Immature natural killer cell (primary cell): ENCODE measurements at regions not wholly inside any gene's neighbourhood (a gene's known extent, or its start where the extent isn't known, plus 50 kb on each side); places are given as distances from the start of the nearest gene placed in this dataset.

ENCODE experiments used
- DNase-seq, 3 donors: peaks; one replicate each; pipeline ENCODE4 v3.0.0; 2022; ENCODE audit warnings: mixed read lengths in 1 of 3
- H3K27ac Mint-ChIP-seq, 6 donors: one replicate each; pipeline ENCODE4 v1.8.0; 2020; ENCODE audit warnings: mixed read lengths in 6 of 6, mild to moderate bottlenecking in 5 of 6, inconsistent platforms in 4 of 6, moderate library complexity in 3 of 6
- H3K27me3 Mint-ChIP-seq, 3 donors: one replicate each; pipeline ENCODE4 v1.8.0; 2020 to 2021; ENCODE audit warnings: low read depth in 3 of 3, mild to moderate bottlenecking in 3 of 3, mixed read lengths in 3 of 3, moderate library complexity in 3 of 3, inconsistent platforms in 1 of 3
- H3K36me3 Mint-ChIP-seq, 3 donors: one replicate each; pipeline ENCODE4 v1.8.0; 2020; ENCODE audit warnings: mixed read lengths in 3 of 3, inconsistent platforms in 2 of 3, mild to moderate bottlenecking in 2 of 3
- H3K4me1 Mint-ChIP-seq, 2 donors: one replicate each; pipeline ENCODE4 v1.8.0; 2020; ENCODE audit warnings: inconsistent platforms in 2 of 2, mild to moderate bottlenecking in 2 of 2, mixed read lengths in 2 of 2, moderate library complexity in 1 of 2
- H3K4me3 Mint-ChIP-seq, 5 donors: one replicate each; pipeline ENCODE4 v1.8.0; 2020; ENCODE audit warnings: mild to moderate bottlenecking in 5 of 5, mixed read lengths in 5 of 5, inconsistent platforms in 3 of 5, moderate library complexity in 3 of 5
- H3K9me3 Mint-ChIP-seq, 6 donors: one replicate each; pipeline ENCODE4 v1.8.0; 2020; ENCODE audit warnings: mild to moderate bottlenecking in 6 of 6, mixed read lengths in 6 of 6, inconsistent platforms in 4 of 6, moderate library complexity in 3 of 6

GRCh38 chr13:44017756-44018309 is 138.1 kb downstream of the LACC1 start:
- H3K27me3 Mint-ChIP-seq: peaks cover 0 to 5% (median 2%) of the 10 kb centered on the region in 3 donors
- no peak for DNase-seq
- no peaks in the 10 kb centered on the region for H3K36me3 Mint-ChIP-seq
- no peak overlapping the region for H3K4me3 Mint-ChIP-seq
- H3K27ac Mint-ChIP-seq: no peak overlapping the region
- no peaks in the 10 kb centered on the region for H3K9me3 Mint-ChIP-seq
- H3K4me1 Mint-ChIP-seq: peaks cover 0 to 6% of the 10 kb centered on the region in 2 donors

DNA sequence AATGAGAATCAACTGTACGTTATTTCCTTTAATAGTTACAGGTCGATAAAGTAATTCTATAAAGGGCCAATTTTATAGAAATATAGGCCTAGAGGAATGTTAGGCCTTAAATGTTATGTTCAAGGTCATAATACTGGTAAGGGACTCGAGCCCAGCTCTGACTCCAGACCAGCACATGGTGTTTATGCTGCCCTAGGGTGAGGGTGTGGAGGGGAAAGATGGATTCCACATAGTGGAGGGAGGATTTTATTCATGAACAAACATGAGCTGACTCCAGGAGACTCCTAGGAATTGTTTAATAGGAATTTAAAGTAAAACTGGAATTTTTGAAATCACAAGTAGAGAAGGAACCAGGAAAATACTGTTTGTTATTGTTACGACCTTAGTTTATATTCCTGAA is 139.9 kb downstream of the LACC1 start:
- H3K4me1 Mint-ChIP-seq: peaks cover 0 to 6% of the 10 kb centered on the region in 2 donors
- no peak for DNase-seq
- H3K27me3 Mint-ChIP-seq: peaks cover 0 to 6% (median 2%) of the 10 kb centered on the region in 3 donors
- no peak overlapping the region for H3K4me3 Mint-ChIP-seq
- no peaks in the 10 kb centered on the region for H3K36me3 Mint-ChIP-seq
- no peak overlapping the region for H3K27ac Mint-ChIP-seq
- H3K9me3 Mint-ChIP-seq: no peaks in the 10 kb centered on the region

DNA sequence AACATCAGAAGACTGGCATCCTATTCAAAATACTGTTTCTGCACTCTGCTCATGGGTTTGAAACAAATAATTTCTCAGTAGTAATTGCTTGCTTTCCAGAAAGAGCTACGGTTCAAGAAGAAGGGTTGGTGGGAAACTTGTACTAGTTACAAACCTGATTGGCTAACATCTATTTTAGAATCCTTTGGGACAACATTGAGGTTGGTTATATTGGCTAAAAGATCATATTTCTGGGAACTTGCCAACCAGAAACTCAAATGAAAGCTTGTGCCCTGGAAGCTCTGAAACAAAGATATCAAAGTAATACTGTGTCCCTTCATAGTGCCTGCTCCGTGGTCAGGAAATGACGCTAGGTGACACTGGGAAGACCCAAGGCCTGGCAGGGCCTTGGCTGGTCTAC is 141.7 kb downstream of the LACC1 start:
- no peak overlapping the region for H3K27ac Mint-ChIP-seq
- H3K27me3 Mint-ChIP-seq: peaks cover 0 to 4% (median 2%) of the 10 kb centered on the region in 3 donors
- H3K36me3 Mint-ChIP-seq: no peaks in the 10 kb centered on the region
- no peak for DNase-seq
- H3K4me1 Mint-ChIP-seq: peaks cover 0 to 6% of the 10 kb centered on the region in 2 donors
- no peak overlapping the region for H3K4me3 Mint-ChIP-seq
- H3K9me3 Mint-ChIP-seq: no peaks in the 10 kb centered on the region

DNA sequence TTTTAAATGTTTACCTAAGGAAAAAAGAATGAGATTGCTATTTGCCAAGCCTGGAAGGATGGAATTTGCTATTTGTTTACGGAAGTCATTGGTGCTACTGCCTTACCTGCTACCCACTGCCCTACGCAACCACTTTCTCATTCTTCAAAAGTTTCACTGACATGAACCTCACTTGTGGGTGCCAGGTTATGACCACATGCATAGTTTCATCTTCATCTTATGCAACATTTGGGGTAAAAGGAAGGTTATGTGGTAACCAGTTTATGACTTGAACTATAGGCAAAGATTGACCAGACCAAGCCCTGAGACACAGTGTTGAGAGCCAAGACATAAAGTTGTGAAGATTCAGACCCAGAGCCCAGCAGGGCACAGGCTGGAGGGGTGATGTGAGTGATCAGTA is 142.5 kb downstream of the LACC1 start:
- peaks cover 0 to 4% (median 2%) of the 10 kb centered on the region in 3 donors for H3K27me3 Mint-ChIP-seq
- no peak overlapping the region for H3K4me3 Mint-ChIP-seq
- H3K4me1 Mint-ChIP-seq: peaks cover 0 to 6% of the 10 kb centered on the region in 2 donors
- DNase-seq: peak; percentile 2 to 14 (median 5)
- H3K27ac Mint-ChIP-seq: no peak overlapping the region
- no peaks in the 10 kb centered on the region for H3K36me3 Mint-ChIP-seq
- no peaks in the 10 kb centered on the region for H3K9me3 Mint-ChIP-seq

DNA sequence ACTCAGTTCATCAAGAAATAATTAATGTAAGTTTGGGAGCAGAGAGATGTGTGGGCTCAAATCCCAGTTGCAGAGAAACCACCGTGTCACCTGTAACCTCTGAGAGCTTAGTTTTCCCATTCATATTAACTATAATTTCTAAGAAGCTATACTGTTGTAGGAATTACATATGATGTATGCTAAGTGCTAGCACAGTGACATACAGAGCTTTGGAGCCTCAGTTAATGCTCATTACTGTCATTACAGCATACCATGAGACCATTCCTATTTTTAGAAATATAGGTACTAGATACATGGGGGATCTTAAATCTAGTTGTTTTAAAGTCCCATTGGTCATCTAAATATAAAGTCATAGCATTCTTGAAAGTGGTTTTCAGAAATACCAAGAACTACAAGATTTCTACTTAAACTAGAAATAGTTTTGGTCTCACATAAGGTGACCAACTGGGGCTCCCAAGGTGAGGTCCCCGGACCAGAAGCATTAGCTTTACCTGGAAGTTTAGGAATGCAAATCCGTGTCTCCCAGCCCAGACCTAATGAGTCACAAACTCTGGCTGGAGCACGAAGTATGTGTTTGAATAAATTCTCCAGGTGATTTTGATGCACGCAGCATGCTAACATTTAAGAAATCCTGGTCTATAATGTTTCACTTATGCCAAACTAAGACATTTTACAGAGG is 144.6 kb downstream of the LACC1 start:
- Mint-ChIP-seq H3K27me3 (peaks cover 0 to 4% (median 2%) of the 10 kb centered on the region in 3 donors), H3K36me3 (no peaks in the 10 kb centered on the region), H3K4me1 (peaks cover 0 to 5% of the 10 kb centered on the region in 2 donors), H3K27ac (no peak overlapping the region), H3K9me3 (no peaks in the 10 kb centered on the region), H3K4me3 (no peak overlapping the region)
- no peak for DNase-seq

- Mint-ChIP-seq H3K27me3 (peaks cover 0 to 4% (median 2%) of the 10 kb centered on the region in 3 donors), H3K9me3 (no peaks in the 10 kb centered on the region), H3K36me3 (no peaks in the 10 kb centered on the region), H3K4me1 (peaks cover 0 to 5% of the 10 kb centered on the region in 2 donors), H3K27ac (no peak overlapping the region), H3K4me3 (no peak overlapping the region)
- DNase-seq: no peak
These were observed 145.1 kb downstream of the LACC1 start for GRCh38 chr13:44024846-44025195.

- Mint-ChIP-seq H3K9me3 (no peaks in the 10 kb centered on the region), H3K36me3 (no peaks in the 10 kb centered on the region), H3K27me3 (peaks cover 1 to 4% (median 2%) of the 10 kb centered on the region in 3 donors)
These were observed 146.5 kb downstream of the LACC1 start for GRCh38 chr13:44026194-44026593.

DNA sequence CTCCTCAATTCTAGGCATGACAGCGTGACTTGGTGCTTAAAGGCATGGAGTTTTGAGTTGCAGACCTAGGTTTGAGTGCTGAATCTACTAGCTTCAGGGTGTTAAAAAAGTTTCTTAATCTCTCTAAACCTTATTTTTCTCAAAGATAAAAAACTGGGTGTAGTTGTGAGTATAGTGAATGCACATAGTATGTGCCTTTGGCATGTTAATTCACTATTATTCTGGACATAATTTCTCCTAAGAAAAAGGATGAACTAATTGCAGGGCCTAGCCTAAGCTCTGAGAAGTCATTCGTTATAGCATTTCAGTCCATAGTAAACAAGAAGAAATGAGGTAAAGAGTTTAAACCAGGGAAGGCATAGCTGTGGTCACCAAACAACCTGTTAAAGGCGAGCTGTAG is 149.0 kb downstream of the LACC1 start:
- H3K27ac Mint-ChIP-seq: no peak overlapping the region
- H3K4me1 Mint-ChIP-seq: no peaks in the 10 kb centered on the region
- H3K9me3 Mint-ChIP-seq: no peaks in the 10 kb centered on the region
- no peak for DNase-seq
- no peaks in the 10 kb centered on the region for H3K36me3 Mint-ChIP-seq
- no peak overlapping the region for H3K4me3 Mint-ChIP-seq
- peaks cover 0 to 4% (median 2%) of the 10 kb centered on the region in 3 donors for H3K27me3 Mint-ChIP-seq

More at GRCh38 chr13:44026194-44026593, 146.5 kb downstream of the LACC1 start:
- Mint-ChIP-seq H3K27ac (no peak overlapping the region), H3K4me3 (no peak overlapping the region), H3K4me1 (peaks cover 0 to 5% of the 10 kb centered on the region in 2 donors)
- DNase-seq: no peak

- Mint-ChIP-seq H3K4me3 (no peak overlapping the region), H3K36me3 (no peaks in the 10 kb centered on the region), H3K9me3 (peaks cover 0 to 1% (median 0%) of the 10 kb centered on the region in 6 donors), H3K27me3 (peaks cover 4 to 6% (median 4%) of the 10 kb centered on the region in 3 donors), H3K27ac (no peak overlapping the region), H3K4me1 (no peaks in the 10 kb centered on the region)
- no peak for DNase-seq
These were observed 150.9 kb downstream of the LACC1 start for GRCh38 chr13:44030615-44031014.

- Mint-ChIP-seq H3K36me3 (no peaks in the 10 kb centered on the region), H3K4me1 (no peaks in the 10 kb centered on the region), H3K4me3 (no peak overlapping the region), H3K27me3 (peaks cover 4 to 7% (median 4%) of the 10 kb centered on the region in 3 donors), H3K9me3 (peaks cover 0 to 1% (median 0%) of the 10 kb centered on the region in 6 donors), H3K27ac (no peak overlapping the region)
- no peak for DNase-seq
These were observed 151.9 kb downstream of the LACC1 start for GRCh38 chr13:44031555-44031954.

DNA sequence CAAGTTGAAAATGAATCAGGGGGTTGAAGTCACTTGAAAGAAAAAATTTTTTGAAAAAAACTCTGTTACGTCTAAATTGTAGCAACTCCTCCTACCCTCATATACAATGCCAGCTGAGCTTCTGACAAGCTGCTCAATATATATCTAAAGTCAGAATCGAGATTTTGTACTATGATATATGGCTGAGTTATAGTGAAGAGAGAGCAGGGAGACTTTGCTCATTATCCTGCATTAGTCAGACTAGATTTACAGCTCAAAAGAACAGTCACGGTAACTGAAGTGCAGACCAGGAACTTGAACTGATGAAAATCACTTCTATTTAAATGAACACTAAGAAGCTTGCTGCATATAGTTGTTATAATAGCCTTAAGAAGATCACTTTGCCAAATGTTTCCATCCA is 153.1 kb downstream of the LACC1 start:
- peaks cover 4 to 7% (median 7%) of the 10 kb centered on the region in 3 donors for H3K27me3 Mint-ChIP-seq
- no peak overlapping the region for H3K4me3 Mint-ChIP-seq

GRCh38 chr13:44035400-44035799 is 155.7 kb downstream of the LACC1 start:
- H3K36me3 Mint-ChIP-seq: no peaks in the 10 kb centered on the region
- DNase-seq: no peak
- peaks cover 11% of the 10 kb centered on the region in 3 donors for H3K27me3 Mint-ChIP-seq
- H3K27ac Mint-ChIP-seq: no peak overlapping the region
- peaks cover 0 to 1% (median 0%) of the 10 kb centered on the region in 6 donors for H3K9me3 Mint-ChIP-seq
- H3K4me1 Mint-ChIP-seq: no peaks in the 10 kb centered on the region
- no peak overlapping the region for H3K4me3 Mint-ChIP-seq

More for the DNA sequence above, 153.1 kb downstream of the LACC1 start:
- H3K27ac Mint-ChIP-seq: no peak overlapping the region
- H3K36me3 Mint-ChIP-seq: no peaks in the 10 kb centered on the region
- DNase-seq: no peak
- H3K9me3 Mint-ChIP-seq: peaks cover 0 to 1% (median 0%) of the 10 kb centered on the region in 6 donors
- H3K4me1 Mint-ChIP-seq: no peaks in the 10 kb centered on the region

DNA sequence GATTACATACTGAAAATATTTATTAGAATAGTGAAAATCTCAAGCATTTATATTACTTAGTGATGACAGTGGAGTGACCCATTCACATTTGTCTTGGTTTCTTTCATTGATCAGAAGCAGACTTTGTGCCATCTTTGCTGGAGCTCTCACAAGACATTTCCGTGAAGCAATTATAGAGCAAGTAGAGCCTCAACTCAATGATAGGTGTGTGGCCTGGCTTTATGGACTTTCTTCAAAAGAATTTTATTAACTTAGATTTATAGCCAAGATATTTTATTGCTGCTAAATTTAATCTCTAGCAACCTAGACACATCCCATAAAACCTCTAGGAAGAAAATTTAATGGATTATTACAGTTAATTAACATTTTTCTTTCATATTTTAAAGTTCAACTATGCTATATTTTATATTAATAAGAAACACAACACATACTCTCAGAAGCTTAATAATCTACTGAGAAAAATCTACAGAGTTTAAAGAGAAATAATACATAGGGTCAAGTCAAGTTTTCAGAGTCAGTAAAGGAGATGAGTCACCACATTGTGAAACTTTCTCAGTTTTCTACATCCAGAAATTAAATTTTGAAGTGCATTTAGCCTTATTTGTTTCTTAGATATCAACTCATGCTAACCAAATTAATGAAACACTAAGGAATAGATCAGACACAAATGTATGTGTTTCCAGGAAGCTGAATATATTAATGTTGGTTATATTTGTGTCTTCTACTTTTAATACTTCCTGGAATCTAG is 160.5 kb downstream of the LACC1 start:
- no peaks in the 10 kb centered on the region for H3K36me3 Mint-ChIP-seq
- H3K4me3 Mint-ChIP-seq: no peak overlapping the region
- peaks cover 6 to 13% (median 9%) of the 10 kb centered on the region in 3 donors for H3K27me3 Mint-ChIP-seq
- H3K27ac Mint-ChIP-seq: no peak overlapping the region
- peaks cover 0 to 1% (median 0%) of the 10 kb centered on the region in 6 donors for H3K9me3 Mint-ChIP-seq
- H3K4me1 Mint-ChIP-seq: no peaks in the 10 kb centered on the region
- DNase-seq: no peak

GRCh38 chr13:44040818-44041100 is 161.1 kb downstream of the LACC1 start:
- Mint-ChIP-seq H3K27ac (no peak overlapping the region), H3K4me1 (no peaks in the 10 kb centered on the region), H3K9me3 (peaks cover 0 to 1% (median 0%) of the 10 kb centered on the region in 6 donors), H3K36me3 (no peaks in the 10 kb centered on the region), H3K27me3 (peaks cover 6 to 13% (median 6%) of the 10 kb centered on the region in 3 donors), H3K4me3 (no peak overlapping the region)
- no peak for DNase-seq
